Breast epithelium (tissue), 4 donors: ENCODE measurements at regions not wholly inside any gene's neighbourhood (a gene's known extent, or its start where the extent isn't known, plus 50 kb on each side); places are given as distances from the start of the nearest gene placed in this dataset.

Source experiments
- DNase-seq, 2 donors: peaks; one replicate each; pipeline ENCODE4 v3.0.0-alpha.2; 2019; ENCODE audit warnings: low spot score in 2 of 2
- H3K27ac ChIP-seq, 2 donors: fragments of 200-600 bp; sonication (generic) in 1 of 2; one replicate each; pipeline ENCODE4 v1.5.1; 2016 to 2019; ENCODE audit warnings: mild to moderate bottlenecking in 1 of 2
- H3K27me3 ChIP-seq, 2 donors: fragments of 200-600 bp; sonication (generic) in 1 of 2; one replicate each; pipeline versions ENCODE4 v1.5.1 to v1.6.0; 2017 to 2019; ENCODE audit warnings: control low read depth in 1 of 2, mild to moderate bottlenecking in 1 of 2
- H3K36me3 ChIP-seq: fragments of 200-600 bp; one replicate; pipeline ENCODE4 v1.5.1; 2019
- H3K4me1 ChIP-seq, 2 donors: fragments of 200-600 bp; sonication (generic); one replicate each; pipeline ENCODE4 v1.5.1; 2016 to 2019; ENCODE audit warnings: control low read depth in 1 of 2
- H3K4me3 ChIP-seq, 3 donors: fragments of 200-600 bp; sonication (generic); 1 replicate in 2 of 3; 2 replicates in 1 of 3; pipeline ENCODE4 v1.5.1; 2016 to 2019; ENCODE audit warnings: mild to moderate bottlenecking in 3 of 3, moderate library complexity in 2 of 3
- H3K9me3 ChIP-seq, 2 donors: fragments of 200-600 bp; sonication (generic) in 1 of 2; one replicate each; pipeline ENCODE4 v1.5.1; 2016 to 2019; ENCODE audit warnings: control low read depth in 1 of 2
- CTCF ChIP-seq, 3 donors: fragments of 450-650 bp; IDR thresholded peaks; one replicate each; pipeline ENCODE4 v1.5.1; 2016 to 2017; ENCODE audit warnings: antibody characterized with exemption in 3 of 3, mild to moderate bottlenecking in 3 of 3, moderate library complexity in 3 of 3
- POLR2A ChIP-seq: fragments of 450-650 bp; IDR thresholded peaks from one replicate; pipeline ENCODE4 v1.6.1; 2016; ENCODE audit warnings: antibody characterized with exemption, mild to moderate bottlenecking, moderate library complexity
- POLR2AphosphoS5 ChIP-seq, 3 donors: sonication (generic); formaldehyde crosslinking; IDR thresholded peaks; one replicate each; pipeline ENCODE4 v1.6.1; 2017; ENCODE audit warnings: antibody characterized with exemption in 3 of 3
- intact Hi-C: fragments of 100-400 bp; cut with DNase I; formaldehyde crosslinking; loops from one replicate; pipeline ENCODE4 v1.15.1; 2023; ENCODE audit warnings: low total_unique reads

DNA sequence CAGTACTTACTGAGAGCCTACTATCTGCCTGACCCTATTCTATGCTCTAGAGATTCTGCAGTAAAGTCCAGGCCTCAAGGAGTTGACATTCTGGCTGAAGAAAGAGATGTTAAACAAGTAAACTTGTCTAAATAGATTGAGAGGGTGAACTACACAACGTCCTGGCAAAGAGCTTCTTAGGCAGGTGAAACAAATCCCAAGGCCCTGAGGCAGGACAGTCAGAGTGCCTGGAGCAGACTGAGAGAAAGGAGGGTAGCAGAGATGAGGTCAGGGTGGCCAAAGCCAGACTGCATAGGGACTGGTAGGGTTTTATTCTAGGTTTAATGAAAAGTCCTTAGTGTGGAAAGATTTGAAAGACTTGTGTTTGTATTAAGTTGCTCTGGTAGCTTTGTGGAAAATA lies 84.5 kb upstream of the ATP11B start:
- intact Hi-C loops = no loop called here
- H3K36me3 ChIP-seq = no peaks in the 10 kb centered on the region
- no peak overlapping the region for H3K27ac ChIP-seq
- no peak overlapping the region for H3K4me3 ChIP-seq
- H3K9me3 ChIP-seq = no peaks in the 10 kb centered on the region
- no peak for TF ChIP-seq POLR2AphosphoS5 (IDR thresholded peaks at IDR 0.05)
- no peak for TF ChIP-seq CTCF (IDR thresholded peaks at IDR 0.05)
- TF ChIP-seq POLR2A = no peak
- DNase-seq = no peak
- no peaks in the 10 kb centered on the region for H3K27me3 ChIP-seq
- no peaks in the 10 kb centered on the region for H3K4me1 ChIP-seq

DNA sequence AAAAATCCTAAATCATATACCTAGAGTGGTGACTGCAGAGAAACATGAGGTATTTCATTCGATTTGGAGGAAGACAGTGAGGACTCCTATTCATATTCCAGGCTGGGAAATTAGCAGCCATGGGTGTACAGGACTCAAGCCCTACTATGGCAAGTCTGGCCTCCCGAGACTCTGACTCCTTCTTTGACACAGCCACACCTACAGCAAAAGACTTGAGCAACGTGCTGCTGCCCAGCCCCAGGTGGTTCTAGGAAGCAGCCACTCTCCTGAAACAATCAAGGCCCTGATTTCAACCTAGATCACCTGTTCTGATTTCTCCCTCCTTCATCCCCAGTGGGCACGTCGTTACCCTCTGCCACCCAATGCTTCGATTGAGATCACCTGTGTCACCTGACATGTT lies 84.0 kb upstream of the ATP11B start:
- no peak overlapping the region for H3K4me3 ChIP-seq
- intact Hi-C loops = no loop called here
- no peaks in the 10 kb centered on the region for H3K9me3 ChIP-seq
- no peaks in the 10 kb centered on the region for H3K27me3 ChIP-seq
- no peak for DNase-seq
- H3K27ac ChIP-seq = no peak overlapping the region
- TF ChIP-seq CTCF (IDR thresholded peaks at IDR 0.05) = no peak
- no peak for TF ChIP-seq POLR2AphosphoS5 (IDR thresholded peaks at IDR 0.05)
- no peaks in the 10 kb centered on the region for H3K36me3 ChIP-seq
- H3K4me1 ChIP-seq = no peaks in the 10 kb centered on the region

GRCh38 chr3:182710557-182711157 lies 82.6 kb upstream of the ATP11B start:
- H3K27ac ChIP-seq = no peak overlapping the region
- H3K9me3 ChIP-seq = no peaks in the 10 kb centered on the region
- no peaks in the 10 kb centered on the region for H3K27me3 ChIP-seq
- TF ChIP-seq CTCF (IDR thresholded peaks at IDR 0.05) = peak in 1 of 3 donors; percentile 35
- TF ChIP-seq POLR2AphosphoS5 (IDR thresholded peaks at IDR 0.05) = no peak
- no peak for TF ChIP-seq POLR2A
- no peaks in the 10 kb centered on the region for H3K4me1 ChIP-seq
- no peak overlapping the region for H3K4me3 ChIP-seq
- DNase-seq = no peak
- intact Hi-C loops = no loop called here
- no peaks in the 10 kb centered on the region for H3K36me3 ChIP-seq

DNA sequence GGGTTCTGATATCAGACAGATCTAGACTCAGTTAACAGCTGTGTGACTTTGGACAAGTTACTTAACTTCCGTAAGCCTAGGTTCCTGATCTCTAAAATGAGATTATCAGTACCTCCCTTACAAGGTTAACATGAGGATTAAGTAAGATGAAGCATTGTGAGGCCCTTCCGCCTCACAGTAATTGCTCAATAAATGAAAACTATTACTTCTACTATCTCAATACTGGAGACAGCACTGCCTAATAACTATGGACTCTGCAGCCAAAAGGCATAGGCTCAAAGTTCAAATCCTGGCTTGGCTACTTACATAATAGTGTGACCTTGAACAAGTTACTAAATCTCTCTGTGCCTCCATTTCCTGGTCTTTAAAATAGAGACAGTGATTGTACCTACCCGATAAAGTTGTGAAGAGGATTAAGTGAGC lies 82.0 kb upstream of the ATP11B start:
- H3K9me3 ChIP-seq = no peaks in the 10 kb centered on the region
- H3K36me3 ChIP-seq = no peaks in the 10 kb centered on the region
- DNase-seq = no peak
- intact Hi-C loops = no loop called here
- H3K27me3 ChIP-seq = no peaks in the 10 kb centered on the region
- TF ChIP-seq POLR2AphosphoS5 (IDR thresholded peaks at IDR 0.05) (no peak), POLR2A (no peak), CTCF (IDR thresholded peaks at IDR 0.05) (no peak)
- no peak overlapping the region for H3K4me3 ChIP-seq
- no peaks in the 10 kb centered on the region for H3K4me1 ChIP-seq
- no peak overlapping the region for H3K27ac ChIP-seq

GRCh38 chr3:182711853-182712252 lies 81.5 kb upstream of the ATP11B start:
- Histone ChIP-seq H3K27me3 (no peaks in the 10 kb centered on the region), H3K36me3 (no peaks in the 10 kb centered on the region), H3K27ac (no peak overlapping the region), H3K9me3 (no peaks in the 10 kb centered on the region), H3K4me3 (no peak overlapping the region), H3K4me1 (no peaks in the 10 kb centered on the region)
- TF ChIP-seq POLR2AphosphoS5 (IDR thresholded peaks at IDR 0.05) (no peak), POLR2A (no peak), CTCF (IDR thresholded peaks at IDR 0.05) (no peak)
- no peak for DNase-seq
- intact Hi-C loops = no loop called here
